ENCODE measurements at regions not wholly inside any gene's neighbourhood (a gene's known extent, or its start where the extent isn't known, plus 50 kb on each side); places are given as distances from the start of the nearest gene placed in this dataset.

GRCh38 chr14:50053935-50054334, 62.4 kb downstream of the VCPKMT start:
- Histone ChIP-seq H3K79me2 (ENCODE audit: insufficient read depth, low read length) (no peaks in the 10 kb centered on the region), H4K20me1 (ENCODE audit: insufficient read depth) (no peaks in the 10 kb centered on the region), H3K4me1 (ENCODE audit: control insufficient read depth in 1 of 2, insufficient read depth in 2 of 2, low read length in 2 of 2) (peaks cover 0 to 11% of the 10 kb centered on the region in 2 experiments; a peak in 1 of 4 replicates), H2AFZ (ENCODE audit: low read depth, low read length, poor library complexity, severe bottlenecking) (no peak overlapping the region), H3K9ac (ENCODE audit: low read length) (no peak overlapping the region), H3K4me3 (replicated peaks in 1 of 2; ENCODE audit: low read depth in 1 of 2, low read length in 2 of 2) (no peak overlapping the region), H3K9me2 (ENCODE audit: insufficient read depth) (no peaks in the 10 kb centered on the region), H3K27ac (ENCODE audit: low read depth, low read length) (no peak overlapping the region), H3K27me3 (ENCODE audit: insufficient read depth, low read length) (no peaks in the 10 kb centered on the region), H3K4me2 (ENCODE audit: low read length) (no peak overlapping the region), H3K36me3 (ENCODE audit: control insufficient read depth in 1 of 2, insufficient read depth in 2 of 2, low read length in 2 of 2) (no peaks in the 10 kb centered on the region), H3K9me3 (ENCODE audit: control insufficient read depth in 1 of 2, insufficient read depth in 1 of 2, low read depth in 1 of 2, low read length in 2 of 2) (no peaks in the 10 kb centered on the region)
- BruUV-seq (replicated peaks): no TSS peak
- TF ChIP-seq REST (IDR thresholded peaks at IDR 0.05; ENCODE audit: low read depth) (no peak), ZFX (IDR thresholded peaks at IDR 0.05) (no peak), ATF3 (IDR thresholded peaks at IDR 0.05) (no peak), ELF1 (IDR thresholded peaks at IDR 0.05; ENCODE audit: borderline replicate concordance, low read depth) (no peak), EZH2phosphoT487 (IDR thresholded peaks at IDR 0.05; ENCODE audit: borderline replicate concordance) (no peak)
- ChIA-PET POLR2A (no interaction called here), RAD21 (ENCODE audit: low non-redundant PET in 1 of 2, low total read pairs in 2 of 2, uncharacterized antibody in 2 of 2, unreplicated experiment in 2 of 2) (no interaction called here), CTCF (no interaction called here)
- intact Hi-C loops (cut with micrococcal nuclease): no loop called here
- DNase-seq (ENCODE audit: low read depth, low spot score) (no peak), ATAC-seq (no peak)
